ENCODE measurements at regions not wholly inside any gene's neighbourhood (a gene's known extent, or its start where the extent isn't known, plus 50 kb on each side); places are given as distances from the start of the nearest gene placed in this dataset.

DNA sequence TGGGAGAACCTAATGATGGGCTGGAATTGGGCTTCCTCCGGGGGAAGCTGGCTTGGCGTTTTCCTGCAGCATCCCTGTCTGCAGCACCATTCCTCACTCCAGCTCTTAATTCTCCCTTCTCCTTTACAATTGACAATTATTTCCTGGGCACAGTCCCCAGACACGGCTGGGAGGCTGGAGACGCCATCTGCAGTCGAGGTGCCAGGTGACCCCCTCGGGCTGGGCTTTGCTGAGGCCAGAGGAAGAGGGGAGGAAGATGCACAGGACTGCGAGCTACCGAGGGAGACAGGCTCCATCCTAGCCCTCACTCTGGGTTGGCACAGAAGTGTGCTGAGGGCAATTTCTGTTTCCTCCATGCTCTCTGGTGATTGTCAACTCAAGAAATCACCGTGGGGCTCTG, 453.8 kb downstream of the PTPRU start:
- no peak for TF ChIP-seq CTCF (IDR thresholded peaks at IDR 0.05; ENCODE audit: low read depth, low read length, missing input control)
- TF ChIP-seq RAD21 (IDR thresholded peaks at IDR 0.05): no peak
- TF ChIP-seq HNF4G (IDR thresholded peaks at IDR 0.05): no peak
- TF ChIP-seq GABPA (IDR thresholded peaks at IDR 0.05 in 1 of 2, conservative IDR thresholded peaks at IDR 0.05 in 1 of 2): no peak
